Loucy (cell line): ENCODE measurements at regions not wholly inside any gene's neighbourhood (a gene's known extent, or its start where the extent isn't known, plus 50 kb on each side); places are given as distances from the start of the nearest gene placed in this dataset.

Source experiments
- H2AFZ ChIP-seq: fragments of 200-600 bp; sonication (generic); 2 replicates; pipeline ENCODE4 v1.6.0; 2016; ENCODE audit warnings: antibody characterized with exemption, mild to moderate bottlenecking, low read length, moderate library complexity
- H3F3A ChIP-seq: fragments of 200-600 bp; 2 replicates; pipeline ENCODE4 v1.6.0; 2016; ENCODE audit warnings: antibody characterized with exemption, low read depth, mild to moderate bottlenecking
- H3K27me3 ChIP-seq: fragments of 200-600 bp; sonication (generic); 2 replicates; pipeline ENCODE4 v1.6.1; 2014; ENCODE audit warnings: low read length, mild to moderate bottlenecking; ENCODE audit not compliant: insufficient read depth, poor library complexity, severe bottlenecking
- H3K36me3 ChIP-seq: fragments of 200-600 bp; sonication (generic); 2 replicates; pipeline ENCODE4 v1.6.1; 2016; ENCODE audit warnings: low read length; ENCODE audit not compliant: insufficient read depth
- H3K4me1 ChIP-seq: fragments of 200-600 bp; sonication (generic); 2 replicates; pipeline ENCODE4 v1.5.1; 2014; ENCODE audit warnings: low read length, mild to moderate bottlenecking; ENCODE audit not compliant: insufficient read depth, poor library complexity, severe bottlenecking
- H3K4me2 ChIP-seq: fragments of 200-600 bp; sonication (generic); 2 replicates; pipeline ENCODE4 v1.6.0; 2014; ENCODE audit warnings: antibody characterized with exemption, low read length, low read depth, mild to moderate bottlenecking; ENCODE audit not compliant: poor library complexity, severe bottlenecking
- H3K4me3 ChIP-seq: fragments of 200-600 bp; sonication (generic); 2 replicates; pipeline ENCODE4 v1.5.1; 2014; ENCODE audit warnings: low read length, mild to moderate bottlenecking, mixed read lengths; ENCODE audit not compliant: poor library complexity, severe bottlenecking
- H3K79me2 ChIP-seq: fragments of 200-600 bp; sonication (generic); 2 replicates; pipeline ENCODE4 v1.6.1; 2014; ENCODE audit warnings: low read length; ENCODE audit not compliant: insufficient read depth
- H3K9ac ChIP-seq: fragments of 200-600 bp; sonication (generic); 2 replicates; pipeline ENCODE4 v1.6.0; 2014; ENCODE audit warnings: mild to moderate bottlenecking, low read depth, low read length, moderate library complexity; ENCODE audit not compliant: poor library complexity, severe bottlenecking
- H3K9me2 ChIP-seq: fragments of 200-600 bp; sonication (generic); replicated peaks from 2 replicates; pipeline ENCODE4 v1.6.1; 2016; ENCODE audit warnings: low read depth, low read length, mixed read lengths
- H3K9me3 ChIP-seq: fragments of 200-600 bp; sonication (generic); 2 replicates; pipeline ENCODE4 v1.6.1; 2014; ENCODE audit warnings: mild to moderate bottlenecking, antibody characterized with exemption, low read length, low read depth; ENCODE audit not compliant: insufficient read depth
- H4K20me1 ChIP-seq: fragments of 200-600 bp; sonication (generic); 2 replicates; pipeline ENCODE4 v1.6.0; 2014; ENCODE audit warnings: antibody characterized with exemption, low read length, mild to moderate bottlenecking; ENCODE audit not compliant: insufficient read depth, poor library complexity, severe bottlenecking
- CTCF ChIP-seq: fragments of 200-600 bp; sonication (generic); conservative IDR thresholded peaks from 2 replicates; pipeline ENCODE4 v1.5.1; 2014; ENCODE audit warnings: mild to moderate bottlenecking, antibody characterized with exemption, low read length
- EZH2phosphoT487 ChIP-seq: fragments of 200-600 bp; IDR thresholded peaks from 2 replicates; pipeline ENCODE4 v1.6.1; 2018; ENCODE audit warnings: antibody characterized with exemption, mild to moderate bottlenecking, moderate library complexity, borderline replicate concordance

DNA sequence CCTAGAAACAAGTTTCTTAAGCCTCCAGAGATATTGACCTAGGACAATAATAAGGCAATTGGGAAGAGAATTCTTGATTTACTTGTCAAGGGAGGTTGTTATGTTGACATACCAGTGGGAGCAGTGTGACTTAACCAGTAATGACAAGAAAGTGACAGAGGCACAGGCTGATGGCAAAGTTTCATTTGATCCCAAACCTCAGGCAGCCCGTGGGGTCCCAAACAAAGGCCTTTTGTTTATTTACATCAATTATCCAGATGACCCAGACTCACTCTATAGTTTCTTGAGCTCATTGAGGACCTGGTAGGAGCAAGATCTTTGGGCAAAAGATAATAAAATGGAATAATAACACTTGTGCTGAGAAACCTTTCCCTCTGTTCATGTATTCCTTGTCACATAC, 336.8 kb downstream of the ARL6IP6 start:
- Histone ChIP-seq H3F3A (no peaks in the 10 kb centered on the region), H3K36me3 (no peaks in the 10 kb centered on the region), H3K79me2 (no peaks in the 10 kb centered on the region), H3K4me2 (no peak overlapping the region), H3K4me3 (no peak overlapping the region), H4K20me1 (no peaks in the 10 kb centered on the region), H3K4me1 (no peaks in the 10 kb centered on the region), H3K9me2 (no peaks in the 10 kb centered on the region), H3K27me3 (no peaks in the 10 kb centered on the region), H3K9me3 (peaks cover 2% of the 10 kb centered on the region; the same call in 1 of the 2 replicates), H2AFZ (no peak overlapping the region), H3K9ac (no peak overlapping the region)
- TF ChIP-seq EZH2phosphoT487 (no peak), CTCF (no peak)

- no peak for TF ChIP-seq EZH2phosphoT487
- TF ChIP-seq CTCF: no peak
- Histone ChIP-seq H3F3A (no peaks in the 10 kb centered on the region), H3K4me1 (no peaks in the 10 kb centered on the region), H3K79me2 (no peaks in the 10 kb centered on the region), H2AFZ (no peak overlapping the region), H3K4me2 (no peak overlapping the region), H3K36me3 (no peaks in the 10 kb centered on the region), H3K9me2 (no peaks in the 10 kb centered on the region), H4K20me1 (no peaks in the 10 kb centered on the region), H3K4me3 (no peak overlapping the region), H3K9ac (no peak overlapping the region), H3K27me3 (no peaks in the 10 kb centered on the region), H3K9me3 (peaks cover 2% of the 10 kb centered on the region; the same call in 1 of the 2 replicates)
Measured at GRCh38 chr2:153052807-153053559, 334.6 kb downstream of the ARL6IP6 start.

DNA sequence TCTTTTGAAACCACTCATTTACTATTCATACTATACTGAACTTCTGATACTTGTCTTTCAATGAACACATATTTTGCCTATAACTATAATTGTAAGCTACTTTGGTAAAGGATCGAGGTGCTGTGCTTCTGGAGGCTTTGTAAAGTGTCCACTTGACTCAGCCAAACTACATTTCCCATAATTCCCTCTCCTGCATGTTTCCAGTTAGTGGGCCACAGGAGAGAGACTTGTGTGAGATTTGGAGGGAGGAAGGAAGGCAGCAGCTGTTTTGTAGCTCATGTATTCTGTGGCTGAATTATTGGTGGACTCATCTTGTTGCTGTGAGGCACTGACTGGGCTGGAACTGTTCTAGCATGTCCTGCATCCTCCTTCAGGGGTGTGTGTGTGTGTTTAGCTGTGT, 328.8 kb downstream of the ARL6IP6 start:
- Histone ChIP-seq H3K4me2 (no peak overlapping the region), H3K9ac (no peak overlapping the region), H3K36me3 (no peaks in the 10 kb centered on the region), H3K27me3 (no peaks in the 10 kb centered on the region), H3K4me3 (no peak overlapping the region), H4K20me1 (no peaks in the 10 kb centered on the region), H2AFZ (no peak overlapping the region), H3K4me1 (no peaks in the 10 kb centered on the region), H3K9me3 (0 out of 2 replicates have a peak, but pooled peaks cover 2% of the 10 kb centered on the region), H3K9me2 (no peaks in the 10 kb centered on the region), H3F3A (no peaks in the 10 kb centered on the region), H3K79me2 (no peaks in the 10 kb centered on the region)
- TF ChIP-seq EZH2phosphoT487 (no peak), CTCF (no peak)
